ENCODE measurements at regions not wholly inside any gene's neighbourhood (a gene's known extent, or its start where the extent isn't known, plus 50 kb on each side); places are given as distances from the start of the nearest gene placed in this dataset.

GRCh38 chr6:163698086-163698485 is 283.6 kb downstream of the QKI start:
- TF ChIP-seq CTCF (IDR thresholded peaks at IDR 0.05) (no peak), POLR2A (IDR thresholded peaks at IDR 0.05) (no peak)
